Stimulated activated naive CD8-positive, alpha-beta T cell treated with anti-CD3 and anti-CD28 coated beads, Interleukin-15, amount 100 ng/mL, for 72 hours (primary cell): ENCODE measurements at regions not wholly inside any gene's neighbourhood (a gene's known extent, or its start where the extent isn't known, plus 50 kb on each side); places are given as distances from the start of the nearest gene placed in this dataset.
"Not testable (repeated sequence)": the region's sequence is repeated elsewhere in the genome, so short reads cannot be mapped to it uniquely, and the experiment has no call there.

ENCODE experiments used
- ATAC-seq: fragments of 150-1000 bp; cut with Tn5 transposase; 2 replicates; pipeline ENCODE4 v1.10.0; 2021; ENCODE audit warnings: mild to moderate bottlenecking, moderate library complexity
- DNase-seq, 2 donors: peaks; one replicate each; pipeline ENCODE4 v3.0.0; 2021 to 2022
- H3K27ac Mint-ChIP-seq, 2 donors: one replicate each; pipeline ENCODE4 v1.8.0; 2022; ENCODE audit warnings: mild to moderate bottlenecking in 2 of 2, mixed read lengths in 2 of 2, moderate library complexity in 2 of 2
- H3K27me3 Mint-ChIP-seq: one replicate; pipeline ENCODE4 v1.8.0; 2022; ENCODE audit warnings: mixed read lengths
- H3K4me1 Mint-ChIP-seq: one replicate; pipeline ENCODE4 v1.8.0; 2022; ENCODE audit warnings: mild to moderate bottlenecking, mixed read lengths
- H3K4me3 Mint-ChIP-seq, 2 donors: one replicate each; pipeline ENCODE4 v1.8.0; 2022; ENCODE audit warnings: mild to moderate bottlenecking in 2 of 2, mixed read lengths in 2 of 2, moderate library complexity in 1 of 2
- H3K9me3 Mint-ChIP-seq, 2 donors: one replicate each; pipeline ENCODE4 v1.8.0; 2022; ENCODE audit warnings: mixed read lengths in 2 of 2

DNA sequence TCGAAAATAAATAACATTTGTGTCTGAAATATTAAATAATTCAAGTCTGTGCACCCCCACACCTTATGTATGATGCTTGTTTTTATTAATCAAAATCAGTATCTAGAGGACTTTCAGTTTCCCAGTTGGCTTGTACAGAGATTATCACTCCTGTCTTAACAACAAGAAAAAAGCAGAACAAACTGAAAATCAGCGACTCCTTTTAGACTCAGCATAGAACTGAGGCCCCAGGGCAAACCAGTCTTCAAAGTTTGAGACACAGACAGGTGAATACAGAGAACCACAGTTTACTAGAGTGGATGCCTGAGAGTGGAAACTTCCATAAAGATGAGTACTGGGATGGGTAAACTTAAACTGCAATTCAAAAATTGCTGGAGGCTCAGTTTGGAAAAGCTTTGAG, 142.8 kb upstream of the KLF8 start:
- Mint-ChIP-seq H3K27me3 (no peaks in the 10 kb centered on the region), H3K9me3 (no peaks in the 10 kb centered on the region), H3K4me3 (no peak overlapping the region), H3K4me1 (no peaks in the 10 kb centered on the region), H3K27ac (no peak overlapping the region)
- DNase-seq (no peak), ATAC-seq (no peak)

GRCh38 chrX:56099271-56099670, 132.9 kb upstream of the KLF8 start:
- Mint-ChIP-seq H3K4me3 (no peak overlapping the region), H3K9me3 (peaks cover 0 to 7% of the 10 kb centered on the region in 2 donors), H3K4me1 (no peaks in the 10 kb centered on the region), H3K27me3 (no peaks in the 10 kb centered on the region), H3K27ac (no peak overlapping the region)
- no peak for ATAC-seq
- DNase-seq, result no peak

- Mint-ChIP-seq H3K27me3 (no peaks in the 10 kb centered on the region), H3K4me1 (no peaks in the 10 kb centered on the region), H3K9me3 (peaks cover 4 to 27% of the 10 kb centered on the region in 2 donors), H3K4me3 (no peak overlapping the region), H3K27ac (no peak overlapping the region)
- DNase-seq, result no peak
- ATAC-seq, result no peak
Observed at GRCh38 chrX:56107320-56107719, 124.8 kb upstream of the KLF8 start.

DNA sequence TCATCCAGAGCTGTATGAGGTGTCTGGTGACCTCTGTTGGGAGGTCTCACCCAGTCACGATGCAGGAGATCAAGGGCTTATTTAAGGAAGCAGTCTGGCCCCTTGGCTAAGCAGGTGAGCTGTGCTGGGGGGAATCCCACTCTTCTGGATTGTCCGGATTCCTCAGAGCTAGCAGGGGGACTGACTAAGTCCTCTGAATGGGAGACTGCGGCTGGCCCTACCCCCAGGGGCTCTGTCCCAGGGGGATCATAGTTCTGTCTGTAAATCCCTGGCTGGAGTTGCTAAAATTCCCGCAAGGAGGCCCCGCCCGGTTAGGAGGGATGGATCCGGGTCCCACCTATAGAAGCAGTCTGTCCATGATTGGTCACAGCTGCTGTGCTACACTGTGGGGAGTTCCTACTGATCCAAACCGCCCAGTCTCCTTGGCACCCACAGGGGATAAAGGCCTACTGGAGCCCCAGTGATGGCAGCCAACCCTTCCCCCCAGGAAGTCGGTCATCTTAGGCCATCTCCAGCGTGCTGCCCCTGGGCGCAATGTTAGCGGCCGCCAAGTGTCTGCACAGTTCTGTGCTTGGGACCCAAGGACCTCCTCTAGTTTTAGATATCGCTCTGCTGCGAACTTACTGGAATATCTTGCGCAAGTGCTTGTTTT, 118.2 kb upstream of the KLF8 start:
- Mint-ChIP-seq H3K4me3 (no peak overlapping the region), H3K27ac (no peak overlapping the region), H3K9me3 (peaks cover 0 to under 1% of the 10 kb centered on the region in 2 donors), H3K27me3 (no peaks in the 10 kb centered on the region), H3K4me1 (no peaks in the 10 kb centered on the region)
- no peak for DNase-seq
- ATAC-seq, result no peak

- Mint-ChIP-seq H3K27me3 (no peaks in the 10 kb centered on the region), H3K27ac (no peak overlapping the region), H3K4me1 (no peaks in the 10 kb centered on the region), H3K9me3 (no peaks in the 10 kb centered on the region), H3K4me3 (no peak overlapping the region)
- ATAC-seq, result no peak
- no peak for DNase-seq
Observed at GRCh38 chrX:56114437-56114787, 117.7 kb upstream of the KLF8 start.

GRCh38 chrX:56120242-56120641, 111.9 kb upstream of the KLF8 start:
- Mint-ChIP-seq H3K9me3 (no peaks in the 10 kb centered on the region), H3K27ac (no peak overlapping the region), H3K4me3 (no peak overlapping the region), H3K4me1 (no peaks in the 10 kb centered on the region), H3K27me3 (no peaks in the 10 kb centered on the region)
- DNase-seq (no peak), ATAC-seq (no peak)

- peaks cover 18 to 37% of the 10 kb centered on the region in 2 donors for H3K9me3 Mint-ChIP-seq
- DNase-seq (no peak), ATAC-seq (no peak)
- H3K4me3 Mint-ChIP-seq, result no peak overlapping the region
- H3K27me3 Mint-ChIP-seq, result no peaks in the 10 kb centered on the region
- no peaks in the 10 kb centered on the region for H3K4me1 Mint-ChIP-seq
- H3K27ac Mint-ChIP-seq, result no peak overlapping the region
Observed at GRCh38 chrX:56125946-56126345, 106.2 kb upstream of the KLF8 start.

- Mint-ChIP-seq H3K4me3 (no peak overlapping the region), H3K27me3 (no peaks in the 10 kb centered on the region), H3K27ac (no peak overlapping the region), H3K4me1 (no peaks in the 10 kb centered on the region), H3K9me3 (peaks cover 36 to 63% of the 10 kb centered on the region in 2 donors)
- DNase-seq, result no peak
- no peak for ATAC-seq
Observed at GRCh38 chrX:56130031-56130430, 102.1 kb upstream of the KLF8 start.

GRCh38 chrX:56130436-56130835, 101.7 kb upstream of the KLF8 start:
- DNase-seq, result no peak
- Mint-ChIP-seq H3K4me3 (no peak overlapping the region), H3K27ac (no peak overlapping the region), H3K27me3 (no peaks in the 10 kb centered on the region), H3K9me3 (peaks cover 36 to 63% of the 10 kb centered on the region in 2 donors), H3K4me1 (no peaks in the 10 kb centered on the region)
- no peak for ATAC-seq

GRCh38 chrX:56164135-56164534, 68.0 kb upstream of the KLF8 start:
- not testable (repeated sequence) for H3K4me1 Mint-ChIP-seq, DNase-seq, H3K27me3 Mint-ChIP-seq, ATAC-seq, H3K4me3 Mint-ChIP-seq, H3K27ac Mint-ChIP-seq
- peaks cover 0 to 14% of the 10 kb centered on the region in 2 donors for H3K9me3 Mint-ChIP-seq
